HK-2 (cell line): ENCODE measurements at regions not wholly inside any gene's neighbourhood (a gene's known extent, or its start where the extent isn't known, plus 50 kb on each side); places are given as distances from the start of the nearest gene placed in this dataset.

ENCODE experiments used
- DNase-seq: peaks from one replicate; pipeline ENCODE4 v3.0.0-alpha.2; 2018; ENCODE audit not compliant: unreplicated experiment

DNA sequence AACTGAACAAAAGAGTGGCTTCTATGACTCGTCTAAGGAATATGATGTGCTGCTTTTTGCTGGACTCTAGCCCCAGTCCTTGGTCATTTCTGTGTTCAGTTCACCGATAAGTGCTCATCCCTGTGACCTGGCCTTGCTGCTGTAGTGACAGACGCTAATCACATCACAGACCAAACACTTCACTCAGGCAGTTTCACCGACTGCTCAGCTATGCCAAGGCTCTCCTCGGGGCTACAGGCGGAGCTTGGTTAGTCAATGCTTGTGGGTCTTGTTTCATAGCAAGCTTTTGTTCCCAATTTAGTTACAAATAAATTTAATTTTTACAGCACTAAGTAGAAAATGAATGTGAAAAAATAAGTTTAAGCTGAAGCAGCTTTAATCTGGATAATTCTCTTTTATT is 190.8 kb upstream of the PRKCQ start:
- DNase-seq = no peak

DNA sequence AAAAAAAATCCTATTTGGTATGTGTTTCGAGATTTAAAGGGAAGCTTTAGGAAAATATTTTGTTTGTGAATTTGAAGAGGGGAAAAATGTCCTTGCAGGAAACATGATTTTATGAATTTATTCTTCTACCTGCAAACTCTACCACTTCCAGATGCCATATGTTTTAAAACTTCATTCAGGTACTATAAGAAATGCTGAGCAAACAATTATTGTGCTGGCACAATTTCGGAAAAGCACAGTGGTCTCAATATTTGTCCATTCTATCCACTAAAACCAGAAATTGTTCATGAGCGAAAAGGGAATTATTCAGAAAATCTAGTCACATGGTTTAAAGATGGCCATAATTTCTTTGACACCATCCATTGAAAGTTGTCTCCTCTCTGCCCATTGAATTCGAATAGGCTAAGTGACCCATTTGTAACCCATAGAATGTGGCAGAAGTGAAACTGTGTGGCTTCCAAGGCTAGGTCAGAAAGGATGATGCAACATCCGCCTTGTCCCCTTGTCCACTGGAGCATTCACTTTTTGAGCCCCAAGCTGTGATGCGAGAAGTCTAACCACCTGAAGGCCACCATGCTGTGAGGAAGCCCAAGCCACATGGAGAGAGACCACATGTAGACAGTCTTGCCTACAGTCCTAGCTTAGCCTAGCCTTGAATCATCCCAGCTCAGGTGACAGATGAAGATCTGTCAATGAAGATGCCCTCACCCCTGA is 189.8 kb upstream of the PRKCQ start:
- DNase-seq = no peak

DNA sequence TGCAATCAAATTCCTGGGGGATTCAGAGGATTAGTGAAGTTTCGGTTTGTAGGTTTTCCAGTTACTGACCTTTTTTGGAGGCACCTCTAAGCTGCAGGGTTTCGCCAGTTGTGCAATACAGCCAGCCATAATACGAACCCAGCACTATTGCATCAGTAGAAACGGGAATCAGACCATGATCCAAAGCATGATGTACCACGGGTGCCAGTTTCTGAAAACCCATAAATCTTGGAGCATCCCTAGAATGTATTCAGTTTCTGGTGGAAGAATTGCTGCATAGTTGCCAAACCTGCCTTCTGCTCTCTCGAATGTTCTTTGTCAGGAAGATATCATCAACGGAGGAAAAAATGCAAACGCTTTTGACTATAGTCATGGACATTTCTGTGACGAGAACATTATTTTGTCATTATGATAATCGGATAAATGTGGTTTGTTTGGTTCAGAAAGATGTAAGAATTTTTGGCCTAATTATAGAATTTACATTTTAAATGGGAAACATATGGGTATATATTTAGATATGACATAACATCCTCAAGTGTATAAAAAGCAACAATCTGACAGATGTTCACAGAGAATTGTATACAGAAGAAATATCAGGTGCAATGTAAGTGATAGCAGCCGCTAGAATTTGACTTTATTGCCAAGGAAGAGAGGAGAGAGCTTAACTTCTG is 186.2 kb upstream of the PRKCQ start:
- DNase-seq = no peak

DNA sequence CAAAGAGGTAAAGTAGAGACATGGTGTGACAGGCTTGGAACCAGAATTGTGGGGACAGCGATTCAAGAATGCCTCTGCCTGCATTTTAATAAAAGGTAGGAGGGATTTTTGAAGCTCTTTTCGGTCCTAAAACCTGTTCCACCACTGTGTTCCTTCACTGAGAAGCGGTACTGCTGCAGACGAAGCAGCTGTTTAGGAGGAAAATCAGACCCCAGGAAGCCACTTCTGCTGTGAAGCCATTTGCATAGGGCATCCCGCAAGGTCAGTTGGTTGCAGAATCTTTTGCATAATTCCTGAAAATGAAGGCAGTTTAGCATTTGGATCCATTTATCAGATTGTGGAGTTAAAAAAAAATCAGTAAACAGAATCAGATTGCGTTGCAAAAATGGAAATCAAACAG is 183.3 kb upstream of the PRKCQ start:
- DNase-seq = no peak

DNA sequence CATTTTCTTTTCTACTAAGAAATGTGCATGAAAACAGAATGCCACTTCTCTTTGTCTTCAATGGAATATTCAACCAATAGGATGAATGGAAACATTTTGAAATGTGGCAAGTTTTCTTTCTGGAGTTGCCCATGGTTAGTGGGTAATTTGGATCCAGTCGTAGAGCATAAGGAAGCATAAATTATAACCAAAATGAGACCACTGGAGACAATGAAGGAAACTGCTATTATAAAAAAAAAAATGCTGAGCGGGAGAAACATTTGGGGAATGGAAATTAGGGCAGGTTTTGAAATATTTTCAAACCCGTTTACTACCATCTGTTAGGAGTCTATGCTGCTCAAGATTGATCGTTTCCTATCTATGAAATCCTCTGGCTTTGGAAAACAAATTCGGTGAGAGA is 182.9 kb upstream of the PRKCQ start:
- no peak for DNase-seq

DNA sequence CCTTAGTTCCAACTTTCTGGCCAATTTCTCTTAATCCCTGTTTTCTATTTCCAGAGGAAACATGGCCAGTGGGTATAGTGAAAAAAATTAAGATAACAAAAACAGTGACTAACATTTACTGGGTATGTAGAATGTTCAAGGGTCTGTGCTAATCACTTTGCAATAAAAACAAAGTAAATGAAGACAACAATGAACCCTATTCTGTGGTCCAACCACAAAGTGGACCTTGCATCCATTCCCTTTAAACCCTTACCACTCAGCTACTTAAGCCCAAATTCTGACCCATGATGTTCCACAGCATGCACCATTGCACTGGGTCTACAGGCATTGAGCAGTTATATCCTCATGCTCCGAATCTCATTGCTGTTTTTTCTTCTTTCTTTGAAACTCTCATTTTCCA is 179.9 kb upstream of the PRKCQ start:
- DNase-seq = no peak

DNA sequence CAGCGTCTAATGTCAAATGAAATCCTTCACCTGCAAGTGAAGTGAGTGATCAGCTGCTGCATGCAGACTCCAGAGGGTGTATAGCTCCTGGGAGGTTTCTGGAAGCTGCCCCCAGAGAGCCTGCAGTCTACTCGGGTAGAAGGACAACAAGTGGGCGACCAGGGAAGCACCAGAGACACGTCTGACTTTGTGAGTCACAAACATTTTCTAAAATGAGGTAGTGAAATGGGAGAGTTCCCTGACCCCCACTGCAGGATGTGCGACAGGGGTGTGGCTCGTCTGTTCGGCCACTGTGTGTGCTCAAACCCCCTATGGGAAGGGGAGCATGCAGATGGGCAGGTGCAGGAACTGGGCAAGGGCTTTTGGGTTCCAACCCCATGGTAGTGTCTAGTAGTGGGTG is 177.1 kb upstream of the PRKCQ start:
- DNase-seq = no peak

DNA sequence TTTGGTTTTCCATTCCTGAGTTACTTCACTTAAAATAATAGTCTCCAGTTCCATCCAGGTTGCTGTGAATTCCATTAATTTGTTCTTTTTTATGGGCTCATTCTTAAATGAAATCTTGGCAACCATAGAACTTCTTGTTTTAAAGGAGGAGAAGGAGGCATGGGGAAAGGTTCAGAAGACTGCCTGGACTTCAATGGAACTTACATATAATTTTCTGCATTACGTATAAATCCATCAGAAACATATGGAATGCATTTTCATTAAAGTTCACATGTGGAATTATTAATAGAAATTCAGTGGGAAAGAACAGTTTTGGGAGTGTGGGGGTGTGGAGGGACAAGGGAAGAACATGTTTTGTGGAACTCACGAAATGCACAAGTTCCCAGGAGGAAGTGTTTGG is 176.6 kb upstream of the PRKCQ start:
- no peak for DNase-seq

DNA sequence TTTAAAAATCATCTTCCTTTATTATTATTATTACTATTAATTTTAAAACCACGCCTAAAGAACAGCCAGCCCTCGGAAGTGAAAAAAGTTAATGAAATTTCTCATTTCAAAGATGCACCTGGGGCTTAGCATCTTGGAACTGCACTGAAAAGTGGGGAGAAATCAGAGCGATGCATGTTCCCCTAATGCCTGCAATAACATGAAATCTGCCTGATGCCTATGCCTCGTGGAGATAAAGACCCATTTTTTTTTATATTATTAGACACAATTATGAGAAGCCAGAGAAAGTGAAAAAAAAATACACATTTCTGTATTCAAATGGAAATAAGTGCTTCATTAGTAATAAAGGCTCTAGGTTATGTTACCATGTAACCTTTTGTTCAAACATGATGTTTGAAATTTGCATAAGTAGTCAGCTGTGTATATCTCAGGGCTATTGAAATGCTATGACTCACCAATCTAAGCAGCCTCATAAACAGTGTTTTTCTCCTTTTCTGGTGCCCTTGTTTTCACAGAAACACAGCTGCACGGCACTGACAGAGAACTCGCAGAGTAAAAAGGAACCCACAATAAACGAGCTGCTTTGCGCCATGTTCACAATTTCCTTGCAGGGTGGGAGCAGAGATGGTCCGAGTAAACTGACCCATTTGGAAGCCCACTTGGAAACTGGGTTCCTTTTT is 175.8 kb upstream of the PRKCQ start:
- DNase-seq = no peak

DNA sequence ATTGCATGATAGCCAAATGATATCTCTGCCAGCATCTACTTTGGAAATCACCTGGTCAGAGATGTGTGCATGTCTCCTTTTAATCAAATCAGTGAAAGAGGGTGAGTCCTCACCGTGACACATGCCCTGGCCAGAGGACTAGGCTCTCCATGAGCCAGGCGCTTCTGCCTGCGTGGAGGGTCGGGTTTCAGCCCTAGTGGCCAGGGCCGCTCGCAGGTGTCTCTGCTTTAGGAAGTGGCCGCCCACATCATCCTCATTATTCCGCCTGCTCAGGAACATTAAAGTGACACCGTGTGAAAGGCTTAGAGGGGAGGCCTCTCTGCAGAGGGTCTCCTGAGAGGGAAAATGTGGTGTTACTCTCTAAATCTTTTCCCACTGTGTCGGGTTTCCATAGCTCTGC is 173.6 kb upstream of the PRKCQ start:
- DNase-seq = no peak

DNA sequence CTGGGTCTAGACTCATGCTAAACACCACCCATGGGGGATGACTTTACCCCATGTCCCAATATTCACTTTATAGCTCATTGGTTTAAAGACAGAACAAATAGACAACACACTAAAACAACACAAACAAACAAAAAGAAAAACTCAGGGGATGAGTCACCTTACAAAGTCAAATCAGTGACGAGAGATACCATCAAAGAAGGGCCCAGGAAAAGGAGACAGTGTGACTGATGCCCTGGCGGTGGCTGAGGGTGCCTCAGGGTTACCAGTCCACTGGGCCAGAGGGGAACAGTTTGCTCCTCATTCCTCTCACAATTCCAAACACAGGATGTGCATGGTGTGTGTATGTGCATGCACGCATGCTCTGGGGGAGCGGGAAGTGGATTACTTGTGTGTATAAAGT is 171.3 kb upstream of the PRKCQ start:
- no peak for DNase-seq

DNA sequence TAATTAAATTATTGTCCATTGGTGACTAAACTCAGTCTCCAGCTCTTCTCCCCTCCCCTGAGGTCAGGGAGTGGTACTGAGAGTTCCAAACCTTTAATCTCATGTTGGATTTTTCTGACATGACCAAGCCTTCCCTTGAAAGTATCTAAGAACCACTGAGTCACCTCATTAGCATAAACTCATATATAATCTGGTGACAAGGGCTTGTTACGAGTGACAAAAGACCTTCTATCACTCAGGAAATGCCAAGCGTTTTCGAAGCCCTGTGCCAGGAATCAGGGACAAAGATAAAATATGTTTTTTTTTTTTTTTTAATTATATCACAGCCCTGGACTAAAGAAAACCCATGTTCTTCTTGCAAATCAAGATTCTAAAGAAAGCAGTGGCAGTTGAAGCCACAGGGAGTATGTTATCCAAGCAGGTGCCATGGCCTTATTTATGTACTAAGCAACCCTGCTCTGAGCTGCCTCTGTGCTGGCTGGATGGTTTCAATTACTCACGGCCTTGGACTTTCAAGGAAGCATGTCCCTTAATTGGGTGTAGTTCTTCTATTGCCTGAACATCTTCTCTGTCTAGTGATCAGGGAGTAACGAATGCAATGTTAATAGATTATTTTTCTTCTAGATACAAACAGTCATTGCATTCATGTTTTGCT is 169.0 kb upstream of the PRKCQ start:
- DNase-seq = no peak

DNA sequence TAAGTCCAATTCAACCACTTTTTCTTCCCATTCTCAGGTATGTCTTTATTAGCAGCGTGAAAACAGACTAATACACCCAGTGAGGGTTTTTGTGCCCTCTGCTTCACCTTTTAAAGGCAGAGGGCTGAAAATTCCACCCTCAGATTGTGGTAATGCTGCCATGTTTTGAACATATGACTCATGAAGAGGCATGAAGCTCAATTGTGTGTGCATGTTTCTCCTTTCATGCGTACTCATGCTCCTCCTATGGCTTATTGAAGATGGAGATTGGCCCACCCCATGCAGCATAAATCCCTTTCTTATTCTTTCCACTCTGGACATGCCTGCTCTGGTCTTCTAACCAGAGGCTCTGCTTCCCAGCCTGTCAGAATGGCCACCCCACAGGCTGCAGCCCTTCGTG is 168.0 kb upstream of the PRKCQ start:
- no peak for DNase-seq

DNA sequence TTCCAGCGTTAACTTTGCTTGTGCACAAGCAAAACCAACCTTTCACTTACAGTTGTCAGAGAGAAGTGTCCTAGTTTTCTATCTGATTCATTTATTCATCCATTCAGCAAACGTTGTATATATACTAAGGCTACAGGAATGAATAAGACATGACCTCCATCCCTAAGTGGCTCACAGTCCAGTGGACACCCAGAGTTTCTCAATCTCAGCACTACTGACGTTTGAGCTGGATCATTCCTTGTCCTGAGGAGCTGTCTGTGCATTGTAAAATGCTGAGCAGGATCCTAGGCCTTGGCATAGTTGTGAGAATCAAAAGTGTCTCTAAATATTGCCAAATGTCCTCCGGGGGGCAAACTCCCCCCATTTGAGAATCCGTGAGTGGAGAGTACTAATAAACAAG is 166.7 kb upstream of the PRKCQ start:
- DNase-seq = no peak

DNA sequence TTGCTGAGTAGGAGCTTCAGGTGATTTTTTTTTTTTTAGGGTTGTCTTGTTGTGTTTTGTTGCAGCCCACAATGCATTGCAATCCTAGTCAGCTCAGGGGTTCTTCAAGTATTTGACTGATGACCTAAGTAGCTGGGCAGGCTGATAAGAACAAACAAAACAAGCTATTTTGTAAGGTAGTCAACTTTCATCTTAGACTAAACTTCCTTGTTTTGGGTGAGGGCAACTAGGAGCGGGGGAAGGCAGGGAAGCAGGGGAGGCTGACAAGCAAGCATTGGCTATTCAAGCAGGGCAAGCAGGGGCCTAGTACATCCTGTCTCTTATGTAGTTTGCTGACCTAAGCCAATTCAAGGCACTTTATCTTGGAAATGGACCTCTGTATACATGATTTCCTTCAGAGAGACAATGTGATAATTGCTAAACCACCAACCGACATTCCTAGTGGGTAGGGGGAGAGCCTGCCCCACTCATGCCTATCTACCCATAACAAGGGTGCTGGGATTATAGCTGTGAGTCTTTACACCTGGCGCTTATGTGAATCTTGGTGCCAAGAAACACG is 163.3 kb upstream of the PRKCQ start:
- DNase-seq = no peak

DNA sequence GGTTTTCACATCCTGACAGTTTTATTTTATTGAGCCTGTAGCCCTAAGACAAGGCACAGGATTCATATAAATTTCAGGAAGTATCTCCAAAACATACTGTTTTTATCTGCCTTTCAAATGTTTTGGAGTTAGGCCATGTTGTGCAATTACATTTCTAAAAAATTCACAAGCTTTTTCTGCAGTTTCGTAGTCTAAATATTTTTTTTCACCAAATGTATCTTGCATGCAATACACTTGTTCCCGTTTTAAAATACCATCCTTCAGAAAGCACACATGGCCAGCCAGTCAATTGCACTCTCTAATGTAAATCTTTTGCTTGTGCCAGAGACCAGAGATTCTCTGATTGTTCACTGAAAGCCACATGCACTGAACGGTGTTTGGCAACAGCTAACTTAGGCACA is 161.5 kb upstream of the PRKCQ start:
- DNase-seq = no peak

DNA sequence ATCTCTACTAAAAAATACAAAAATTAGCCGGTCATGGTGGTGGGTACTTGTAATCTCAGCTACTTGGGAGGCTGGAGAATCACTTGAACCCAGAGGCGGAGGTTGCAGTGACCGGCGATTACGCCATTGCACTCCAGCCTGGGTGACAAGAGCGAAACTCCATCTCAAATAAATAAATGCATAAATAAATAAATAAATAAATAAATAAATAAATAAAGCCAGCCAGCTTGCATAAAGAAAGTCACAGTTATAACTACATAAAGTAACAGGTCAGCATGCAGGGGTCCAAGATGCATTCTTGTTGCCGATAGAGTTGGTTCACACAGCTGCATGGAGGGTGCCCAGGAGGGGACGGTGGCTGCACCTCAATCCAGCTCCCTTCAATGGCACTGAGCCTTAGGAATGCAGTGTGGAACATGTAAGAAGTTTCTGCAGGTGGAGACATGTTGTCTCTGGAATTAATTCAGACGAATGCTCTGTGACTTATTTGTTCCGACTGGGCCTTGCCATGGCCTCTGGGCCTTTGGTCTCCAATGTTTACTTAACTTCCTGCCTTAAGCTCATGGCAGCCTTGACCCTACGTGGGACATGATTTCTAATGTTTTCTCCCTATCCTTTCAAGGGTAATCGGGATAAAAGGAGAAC is 159.6 kb upstream of the PRKCQ start:
- DNase-seq = no peak

DNA sequence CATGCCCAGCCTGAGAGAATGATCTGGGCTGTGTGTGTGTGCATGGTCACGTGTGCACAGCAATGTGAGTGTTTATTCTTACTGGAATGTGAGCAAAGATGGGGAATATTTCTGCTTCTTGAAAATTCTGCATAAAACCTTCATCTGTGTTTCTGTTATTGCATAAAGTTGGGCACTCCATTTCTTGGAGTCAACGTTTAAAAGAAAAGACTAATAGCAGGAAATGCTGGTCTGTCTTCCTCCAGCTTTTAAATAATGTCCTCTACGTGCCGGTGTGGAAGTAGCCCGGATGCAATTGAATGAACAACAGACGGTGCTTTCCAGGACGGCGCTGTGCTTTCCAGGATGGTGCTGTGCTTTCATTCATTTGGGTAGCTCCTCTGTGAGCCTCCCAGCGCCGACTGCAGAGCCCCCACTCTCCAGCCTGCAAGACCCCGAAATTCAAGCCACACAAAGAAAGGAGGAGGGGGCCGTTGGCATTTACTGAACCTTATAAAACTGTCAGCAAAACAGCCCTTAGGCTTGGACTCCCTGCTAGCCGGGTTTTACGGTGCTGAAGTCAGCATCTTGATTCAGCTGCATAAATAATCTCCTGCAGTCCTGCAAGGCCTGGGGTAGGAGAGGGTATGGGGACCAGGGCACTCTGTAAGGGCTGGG is 158.2 kb upstream of the PRKCQ start:
- no peak for DNase-seq

DNA sequence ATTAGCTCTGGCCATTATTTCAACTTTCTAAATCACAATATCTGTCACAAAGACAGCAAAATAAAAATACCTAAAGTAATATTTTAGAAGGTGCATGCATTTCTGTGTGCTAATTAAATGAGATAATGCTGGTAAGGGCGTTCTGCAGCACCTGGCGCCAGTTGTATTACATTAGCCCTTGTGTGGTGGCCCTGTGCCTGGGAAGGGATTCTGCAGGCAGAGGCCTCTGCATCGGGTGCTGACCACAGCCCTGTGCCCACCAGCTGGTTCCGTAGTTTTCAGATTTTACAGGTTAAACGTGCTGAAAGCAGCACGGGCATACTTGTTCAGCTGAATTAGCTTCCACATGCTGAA is 157.7 kb upstream of the PRKCQ start:
- no peak for DNase-seq

DNA sequence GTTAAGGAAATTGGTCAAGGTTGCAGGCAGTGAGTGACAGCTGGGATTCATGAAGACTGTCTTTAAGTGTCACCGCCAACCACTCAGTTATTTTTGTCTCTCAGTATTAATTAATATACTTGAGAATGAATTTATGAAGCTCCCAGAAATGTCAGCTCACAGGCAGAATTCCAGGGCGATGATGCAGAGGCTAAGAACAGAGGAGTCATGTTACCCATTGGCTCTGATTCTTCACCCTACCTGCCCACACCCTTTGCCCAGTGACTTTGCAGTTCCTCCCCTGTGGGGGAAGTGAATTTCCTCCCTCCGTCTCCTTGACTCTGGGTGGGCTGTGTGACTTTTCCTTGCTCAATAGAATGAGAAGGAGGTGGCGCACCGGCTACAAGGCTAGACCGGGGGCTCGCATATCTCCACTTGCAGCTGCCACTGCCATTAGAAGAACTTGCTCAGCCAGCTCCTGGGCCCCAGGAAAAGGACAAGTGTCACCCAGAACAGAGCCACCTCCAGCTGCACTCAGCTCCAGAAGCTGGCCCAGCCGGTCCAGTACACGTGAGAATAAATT is 157.1 kb upstream of the PRKCQ start:
- DNase-seq = no peak

DNA sequence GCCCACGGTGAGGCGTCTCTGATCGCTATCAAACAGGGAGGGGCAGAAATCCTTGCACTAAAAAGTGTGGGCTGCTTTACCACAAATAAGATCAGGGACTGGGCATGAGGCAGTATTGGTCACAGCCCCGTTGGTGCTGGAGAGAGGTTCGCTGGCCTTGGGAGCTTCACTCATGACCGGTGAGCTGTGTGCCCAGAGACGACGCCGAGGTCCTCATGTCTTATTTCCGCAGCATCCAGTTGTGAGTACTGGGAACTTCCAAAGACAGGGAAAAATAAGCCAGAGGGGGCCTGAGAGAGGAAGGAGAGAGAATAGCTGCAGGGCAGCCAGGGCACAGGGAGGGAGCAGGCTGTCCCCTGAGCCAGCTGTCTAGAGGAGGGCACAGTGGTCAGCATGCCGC is 154.2 kb upstream of the PRKCQ start:
- DNase-seq = no peak
